Left forelimb (tissue), 1 donor: ENCODE measurements at regions not wholly inside any gene's neighbourhood (a gene's known extent, or its start where the extent isn't known, plus 50 kb on each side); places are given as distances from the start of the nearest gene placed in this dataset.
"Not testable (repeated sequence)": the region's sequence is repeated elsewhere in the genome, so short reads cannot be mapped to it uniquely, and the experiment has no call there.

Source experiments
- DNase-seq: peaks from one replicate; pipeline ENCODE4 v3.0.0-alpha.2; 2018; ENCODE audit warnings: low spot score

- DNase-seq = no peak
These were observed 146.6 kb upstream of the CCDC150 start for GRCh38 chr2:196492946-196493345.

- no peak for DNase-seq
These were observed 140.6 kb upstream of the CCDC150 start for GRCh38 chr2:196498962-196499361.

- no peak for DNase-seq
These were observed 139.8 kb upstream of the CCDC150 start for GRCh38 chr2:196499686-196500085.

GRCh38 chr2:196500686-196501431, 138.7 kb upstream of the CCDC150 start:
- DNase-seq = no peak

GRCh38 chr2:196501836-196502235, 137.7 kb upstream of the CCDC150 start:
- no peak for DNase-seq

- DNase-seq = no peak
These were observed 137.1 kb upstream of the CCDC150 start for GRCh38 chr2:196502386-196502785.

- no peak for DNase-seq
These were observed 136.1 kb upstream of the CCDC150 start for GRCh38 chr2:196503398-196503797.

- DNase-seq = no peak
These were observed 134.7 kb upstream of the CCDC150 start for GRCh38 chr2:196504788-196505187.

GRCh38 chr2:196510246-196510645, 129.3 kb upstream of the CCDC150 start:
- DNase-seq = no peak

- no peak for DNase-seq
These were observed 128.0 kb upstream of the CCDC150 start for GRCh38 chr2:196511258-196512168.

- DNase-seq = no peak
These were observed 125.6 kb upstream of the CCDC150 start for GRCh38 chr2:196513796-196514526.

- no peak for DNase-seq
These were observed 124.9 kb upstream of the CCDC150 start for GRCh38 chr2:196514641-196515040.

- no peak for DNase-seq
These were observed 124.5 kb upstream of the CCDC150 start for GRCh38 chr2:196515051-196515450.

- DNase-seq = no peak
These were observed 123.9 kb upstream of the CCDC150 start for GRCh38 chr2:196515608-196516007.

GRCh38 chr2:196516564-196516963, 123.0 kb upstream of the CCDC150 start:
- DNase-seq = no peak

GRCh38 chr2:196520605-196521004, 118.9 kb upstream of the CCDC150 start:
- DNase-seq = no peak

GRCh38 chr2:196526981-196527725, 112.4 kb upstream of the CCDC150 start:
- DNase-seq = not testable (repeated sequence)

GRCh38 chr2:196528486-196529223, 110.9 kb upstream of the CCDC150 start:
- DNase-seq = no peak

GRCh38 chr2:196530910-196531309, 108.6 kb upstream of the CCDC150 start:
- no peak for DNase-seq

GRCh38 chr2:196533772-196534397, 105.6 kb upstream of the CCDC150 start:
- DNase-seq = no peak

- no peak for DNase-seq
These were observed 105.0 kb upstream of the CCDC150 start for GRCh38 chr2:196534495-196534894.
